Hepatocyte (in vitro differentiated cells): ENCODE measurements at regions not wholly inside any gene's neighbourhood (a gene's known extent, or its start where the extent isn't known, plus 50 kb on each side); places are given as distances from the start of the nearest gene placed in this dataset.

Experiments used
- CTCF ChIP-seq: fragments of 200-600 bp; sonication (generic); IDR thresholded peaks from 2 replicates; pipeline ENCODE4 v1.5.1; 2016; ENCODE audit warnings: antibody characterized with exemption, mild to moderate bottlenecking; ENCODE audit not compliant: poor library complexity
- EZH2phosphoT487 ChIP-seq: fragments of 200-600 bp; sonication (generic); IDR thresholded peaks from one replicate; pipeline ENCODE4 v1.6.1; 2018; ENCODE audit warnings: antibody characterized with exemption, mild to moderate bottlenecking, low read depth, moderate library complexity; ENCODE audit not compliant: unreplicated experiment, severe bottlenecking

GRCh38 chr3:78277801-78278200 is 1237.9 kb downstream of the ROBO2 start:
- no peak for TF ChIP-seq CTCF
- TF ChIP-seq EZH2phosphoT487: no peak
